ENCODE measurements at regions not wholly inside any gene's neighbourhood (a gene's known extent, or its start where the extent isn't known, plus 50 kb on each side); places are given as distances from the start of the nearest gene placed in this dataset.

DNA sequence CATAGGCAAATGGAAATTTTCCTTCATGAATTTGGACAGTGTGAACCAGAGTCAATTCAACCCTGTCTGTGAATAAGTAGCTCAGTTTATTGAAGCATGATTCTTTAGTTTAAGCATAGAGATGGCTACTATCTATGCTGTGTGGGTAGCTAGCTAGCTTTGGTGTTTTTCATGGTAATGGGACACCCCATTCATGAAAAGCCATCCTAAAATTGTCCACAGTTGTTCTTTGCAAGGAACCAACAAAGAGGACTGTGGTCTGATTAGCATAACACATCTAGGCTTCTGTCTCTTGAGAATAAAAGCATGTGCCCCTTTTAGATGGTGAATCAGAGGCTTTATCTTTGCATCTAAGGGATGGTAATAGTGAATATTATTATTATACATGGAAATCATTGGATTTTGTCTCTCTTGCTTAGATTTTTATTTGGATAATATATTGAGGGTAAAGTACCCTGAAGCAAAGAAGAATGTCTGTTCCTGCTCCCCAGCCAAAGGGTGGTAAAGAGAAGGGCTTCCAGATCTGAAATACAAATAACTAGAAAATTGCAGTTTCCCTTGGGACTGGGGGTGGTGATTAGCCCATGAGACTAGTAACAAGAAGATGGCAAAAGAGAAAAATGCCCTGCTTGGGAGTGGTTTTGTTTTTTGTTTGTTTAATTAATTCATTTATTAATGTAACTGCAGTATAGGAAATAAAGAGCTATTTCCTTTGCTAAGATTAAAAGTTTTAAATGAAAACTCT lies 624.2 kb upstream of the ZNF608 start:
- H4K12ac ChIP-seq (ENCODE audit: low read depth, low read length): no peak overlapping the region
- H3K4me1 ChIP-seq (ENCODE audit: control insufficient read depth in 1 of 2, insufficient read depth in 2 of 2, low read length in 2 of 2): no peaks in the 10 kb centered on the region
- H3K4ac ChIP-seq (ENCODE audit: low read depth, low read length): no peak overlapping the region
- no peak overlapping the region for H3K4me3 ChIP-seq (ENCODE audit: low read depth, low read length)
- no peak overlapping the region for H2AK5ac ChIP-seq (ENCODE audit: low read length)
- H2BK12ac ChIP-seq (ENCODE audit: low read length): no peak overlapping the region
- no peak overlapping the region for H2BK5ac ChIP-seq (ENCODE audit: low read depth, low read length, poor library complexity)
- H3K36me3 ChIP-seq (ENCODE audit: control insufficient read depth in 1 of 2, insufficient read depth in 2 of 2, low read length in 2 of 2): no peaks in the 10 kb centered on the region
- no peaks in the 10 kb centered on the region for H3K27me3 ChIP-seq (ENCODE audit: insufficient read depth, low read length)
- H3K4me2 ChIP-seq (ENCODE audit: low read length): no peak overlapping the region
- no peak overlapping the region for H3K18ac ChIP-seq (ENCODE audit: low read length)
- H3K27ac ChIP-seq (ENCODE audit: low read depth, low read length): no peak overlapping the region
- H3K9ac ChIP-seq (ENCODE audit: low read length): no peak overlapping the region
- H3K79me1 ChIP-seq (ENCODE audit: low read length): peaks cover 3% of the 10 kb centered on the region
- no peaks in the 10 kb centered on the region for H3K79me2 ChIP-seq (ENCODE audit: control insufficient read depth, insufficient read depth, low read length, poor library complexity)
- no peak overlapping the region for H3K14ac ChIP-seq (ENCODE audit: low read length)
- no peak for DNase-seq
- no peaks in the 10 kb centered on the region for H3K9me3 ChIP-seq (ENCODE audit: insufficient read depth, low read depth, low read length)
- no peak overlapping the region for H4K91ac ChIP-seq (ENCODE audit: low read depth, low read length)
- H3K23ac ChIP-seq (ENCODE audit: low read length): no peak overlapping the region
- H4K8ac ChIP-seq (ENCODE audit: low read depth, low read length): no peak overlapping the region
- no peak overlapping the region for H2BK120ac ChIP-seq (ENCODE audit: insufficient read depth, low read length, poor library complexity)
- H2AFZ ChIP-seq (ENCODE audit: insufficient read depth, low read length, poor library complexity): no peak overlapping the region

DNA sequence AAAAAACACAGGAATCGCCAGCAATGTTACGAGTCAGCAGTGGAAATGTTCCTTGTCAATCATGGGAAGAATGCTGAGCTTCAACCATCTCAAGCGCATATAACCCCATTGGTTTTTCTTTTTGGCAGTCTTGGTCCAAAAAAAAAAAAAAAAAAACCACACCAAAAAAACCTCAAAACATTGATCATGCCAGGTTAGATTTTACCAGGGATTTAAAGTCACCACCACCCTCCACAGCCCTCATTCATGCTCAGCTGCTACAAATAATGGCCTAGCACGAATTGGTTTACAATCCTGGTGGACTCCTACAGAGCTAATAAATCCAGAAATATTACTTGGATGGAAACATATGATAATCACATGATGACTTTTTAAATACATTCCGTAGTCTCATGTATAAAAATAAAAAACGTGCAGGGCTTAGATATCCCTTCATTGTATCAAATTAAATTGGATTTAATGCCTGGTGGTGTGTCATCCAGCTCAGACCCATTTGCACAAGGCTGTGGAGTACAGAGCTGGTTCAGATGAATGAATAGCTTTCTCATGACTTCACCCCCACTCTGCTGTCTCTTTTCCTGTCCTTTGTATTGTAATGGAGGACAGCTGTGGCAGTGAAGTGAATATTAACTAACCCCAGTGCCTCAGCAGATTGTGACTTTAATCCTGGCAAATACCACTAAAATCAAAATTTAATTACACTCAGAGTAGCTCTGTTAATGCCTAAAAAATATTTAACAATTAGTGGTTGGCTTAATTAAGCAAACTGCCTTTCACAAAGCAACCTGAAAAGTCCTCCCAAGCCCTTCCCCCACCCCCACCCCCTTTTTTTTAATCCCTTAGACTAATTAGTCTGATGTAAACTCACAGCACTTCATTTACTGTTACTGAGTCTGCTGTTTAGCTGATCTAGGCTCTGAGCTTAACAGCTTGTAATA lies 626.5 kb upstream of the ZNF608 start:
- H3K27ac ChIP-seq (ENCODE audit: low read depth, low read length): no peak overlapping the region
- no CpG with 5 or more reads among the region's 6 CpGs for WGBS (ENCODE audit: extremely low coverage, insufficient coverage, insufficient read length)
- DNase-seq: no peak
- H3K36me3 ChIP-seq (ENCODE audit: control insufficient read depth in 1 of 2, insufficient read depth in 2 of 2, low read length in 2 of 2): no peaks in the 10 kb centered on the region
- no peaks in the 10 kb centered on the region for H3K4me1 ChIP-seq (ENCODE audit: control insufficient read depth in 1 of 2, insufficient read depth in 2 of 2, low read length in 2 of 2)
- no peak overlapping the region for H2BK12ac ChIP-seq (ENCODE audit: low read length)
- H3K79me1 ChIP-seq (ENCODE audit: low read length): peaks cover 3% of the 10 kb centered on the region
- no peak overlapping the region for H3K4me2 ChIP-seq (ENCODE audit: low read length)
- no peak overlapping the region for H3K14ac ChIP-seq (ENCODE audit: low read length)
- no peak overlapping the region for H3K4me3 ChIP-seq (ENCODE audit: low read depth, low read length)
- no peak overlapping the region for H2BK5ac ChIP-seq (ENCODE audit: low read depth, low read length, poor library complexity)
- H3K18ac ChIP-seq (ENCODE audit: low read length): no peak overlapping the region
- H3K23ac ChIP-seq (ENCODE audit: low read length): no peak overlapping the region
- no peak overlapping the region for H4K12ac ChIP-seq (ENCODE audit: low read depth, low read length)
- H3K9me3 ChIP-seq (ENCODE audit: insufficient read depth, low read depth, low read length): no peaks in the 10 kb centered on the region
- H4K8ac ChIP-seq (ENCODE audit: low read depth, low read length): no peak overlapping the region
- no peak overlapping the region for H3K9ac ChIP-seq (ENCODE audit: low read length)
- H2AFZ ChIP-seq (ENCODE audit: insufficient read depth, low read length, poor library complexity): no peak overlapping the region
- no peak overlapping the region for H4K91ac ChIP-seq (ENCODE audit: low read depth, low read length)
- no peak overlapping the region for H2AK5ac ChIP-seq (ENCODE audit: low read length)
- no peak overlapping the region for H3K4ac ChIP-seq (ENCODE audit: low read depth, low read length)
- H2BK120ac ChIP-seq (ENCODE audit: insufficient read depth, low read length, poor library complexity): no peak overlapping the region
- H3K27me3 ChIP-seq (ENCODE audit: insufficient read depth, low read length): no peaks in the 10 kb centered on the region
- H3K79me2 ChIP-seq (ENCODE audit: control insufficient read depth, insufficient read depth, low read length, poor library complexity): no peaks in the 10 kb centered on the region

DNA sequence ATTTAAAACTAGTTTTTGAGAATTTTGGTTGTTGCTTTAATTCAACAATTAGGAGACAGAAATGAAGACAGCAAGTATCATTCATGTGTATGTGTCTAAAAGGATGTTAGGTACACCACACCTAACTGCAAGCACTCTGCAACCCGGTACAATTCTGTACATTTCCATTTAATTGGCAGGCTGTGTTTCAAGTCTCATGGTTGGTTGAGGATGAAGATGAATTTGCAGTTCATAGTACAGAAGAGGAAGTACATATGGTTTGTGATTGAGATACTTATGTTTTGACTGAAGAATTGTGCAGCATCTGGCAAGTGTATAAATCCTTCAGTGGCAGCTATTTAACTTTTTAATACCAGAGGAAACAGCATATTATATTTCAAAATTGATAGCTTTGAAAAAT lies 628.7 kb upstream of the ZNF608 start:
- no peak for DNase-seq
- Histone ChIP-seq H3K27me3 (ENCODE audit: insufficient read depth, low read length) (no peaks in the 10 kb centered on the region), H3K4me1 (ENCODE audit: control insufficient read depth in 1 of 2, insufficient read depth in 2 of 2, low read length in 2 of 2) (no peaks in the 10 kb centered on the region)

DNA sequence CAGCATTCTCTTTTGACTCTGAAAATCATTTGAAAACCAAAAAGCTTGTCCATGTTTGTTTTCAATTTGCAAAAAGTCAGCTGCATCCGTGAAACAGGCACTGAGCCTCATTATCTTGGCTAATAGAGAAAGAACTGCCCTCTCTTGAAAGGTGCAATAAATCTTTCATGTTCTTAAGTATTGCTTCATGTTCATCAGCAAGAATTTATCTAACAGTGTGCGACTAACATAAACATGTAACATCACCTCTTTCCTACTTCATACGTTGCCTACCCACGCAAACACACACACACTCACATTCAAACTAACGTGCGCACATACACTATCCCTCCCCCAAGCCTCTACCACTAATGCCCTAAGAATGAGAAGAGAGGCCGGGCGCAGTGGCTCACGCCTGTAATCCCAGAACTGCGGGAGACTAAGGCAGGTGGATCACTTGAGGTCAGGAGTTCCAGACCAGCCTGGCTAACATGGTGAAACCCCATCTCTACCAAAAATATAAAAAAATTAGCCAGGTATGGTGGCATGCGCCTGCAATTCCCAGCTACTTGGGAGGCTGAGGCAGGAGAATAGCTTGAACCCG lies 629.7 kb upstream of the ZNF608 start:
- Histone ChIP-seq H4K91ac (ENCODE audit: low read depth, low read length) (no peak overlapping the region), H3K4ac (ENCODE audit: low read depth, low read length) (no peak overlapping the region), H2BK12ac (ENCODE audit: low read length) (no peak overlapping the region), H2BK5ac (ENCODE audit: low read depth, low read length, poor library complexity) (no peak overlapping the region), H3K27me3 (ENCODE audit: insufficient read depth, low read length) (no peaks in the 10 kb centered on the region), H3K36me3 (ENCODE audit: control insufficient read depth in 1 of 2, insufficient read depth in 2 of 2, low read length in 2 of 2) (no peaks in the 10 kb centered on the region), H3K27ac (ENCODE audit: low read depth, low read length) (no peak overlapping the region), H2BK120ac (ENCODE audit: insufficient read depth, low read length, poor library complexity) (no peak overlapping the region), H3K23ac (ENCODE audit: low read length) (no peak overlapping the region), H3K4me3 (ENCODE audit: low read depth, low read length) (no peak overlapping the region), H3K4me2 (ENCODE audit: low read length) (no peak overlapping the region), H2AK5ac (ENCODE audit: low read length) (no peak overlapping the region), H3K9ac (ENCODE audit: low read length) (no peak overlapping the region), H3K9me3 (ENCODE audit: insufficient read depth, low read depth, low read length) (no peaks in the 10 kb centered on the region), H2AFZ (ENCODE audit: insufficient read depth, low read length, poor library complexity) (no peak overlapping the region), H3K4me1 (ENCODE audit: control insufficient read depth in 1 of 2, insufficient read depth in 2 of 2, low read length in 2 of 2) (no peaks in the 10 kb centered on the region), H3K14ac (ENCODE audit: low read length) (no peak overlapping the region), H3K18ac (ENCODE audit: low read length) (no peak overlapping the region), H4K8ac (ENCODE audit: low read depth, low read length) (no peak overlapping the region), H3K79me1 (ENCODE audit: low read length) (no peaks in the 10 kb centered on the region), H3K79me2 (ENCODE audit: control insufficient read depth, insufficient read depth, low read length, poor library complexity) (no peaks in the 10 kb centered on the region), H4K12ac (ENCODE audit: low read depth, low read length) (no peak overlapping the region)
- no peak for DNase-seq
- 100% methylated on average over 4 of the region's 12 CpGs for WGBS (ENCODE audit: extremely low coverage, insufficient coverage, insufficient read length)

More for the DNA sequence above, 628.7 kb upstream of the ZNF608 start:
- Histone ChIP-seq H4K91ac (ENCODE audit: low read depth, low read length) (no peak overlapping the region), H4K8ac (ENCODE audit: low read depth, low read length) (no peak overlapping the region), H3K9ac (ENCODE audit: low read length) (no peak overlapping the region), H3K14ac (ENCODE audit: low read length) (no peak overlapping the region), H3K36me3 (ENCODE audit: control insufficient read depth in 1 of 2, insufficient read depth in 2 of 2, low read length in 2 of 2) (no peaks in the 10 kb centered on the region), H3K18ac (ENCODE audit: low read length) (no peak overlapping the region), H2BK120ac (ENCODE audit: insufficient read depth, low read length, poor library complexity) (no peak overlapping the region), H4K12ac (ENCODE audit: low read depth, low read length) (no peak overlapping the region), H3K27ac (ENCODE audit: low read depth, low read length) (no peak overlapping the region), H3K79me1 (ENCODE audit: low read length) (no peaks in the 10 kb centered on the region), H2BK5ac (ENCODE audit: low read depth, low read length, poor library complexity) (no peak overlapping the region), H3K4ac (ENCODE audit: low read depth, low read length) (no peak overlapping the region), H2AFZ (ENCODE audit: insufficient read depth, low read length, poor library complexity) (no peak overlapping the region), H2BK12ac (ENCODE audit: low read length) (no peak overlapping the region), H3K23ac (ENCODE audit: low read length) (no peak overlapping the region), H3K4me2 (ENCODE audit: low read length) (no peak overlapping the region), H3K9me3 (ENCODE audit: insufficient read depth, low read depth, low read length) (no peaks in the 10 kb centered on the region), H3K4me3 (ENCODE audit: low read depth, low read length) (no peak overlapping the region), H3K79me2 (ENCODE audit: control insufficient read depth, insufficient read depth, low read length, poor library complexity) (no peaks in the 10 kb centered on the region), H2AK5ac (ENCODE audit: low read length) (no peak overlapping the region)
- no CpG with 5 or more reads among the region's 1 CpG for WGBS (ENCODE audit: extremely low coverage, insufficient coverage, insufficient read length)
